OCI-LY7 (cell line): ENCODE measurements at regions not wholly inside any gene's neighbourhood (a gene's known extent, or its start where the extent isn't known, plus 50 kb on each side); places are given as distances from the start of the nearest gene placed in this dataset.

Source experiments
- BruUV-seq: library from RNA; stranded (reverse); fragments of 400-500 nt; replicated peaks from 2 replicates; lab custom pipeline; 2021; lab: Mats Ljungman, UMichigan
- CTCF ChIA-PET: fragments of 300-600 bp; sonication (Branson Sonifier 250); formaldehyde crosslinking; loops from one replicate; lab custom pipeline; 2022; ENCODE audit warnings: antibody characterized with exemption; ENCODE audit not compliant: unreplicated experiment; lab: Charles Lee
- POLR2A ChIA-PET: fragments of 300-600 bp; sonication (Branson Sonifier 250); formaldehyde crosslinking; loops from one replicate; lab custom pipeline; 2022; ENCODE audit warnings: antibody characterized with exemption; lab: Charles Lee
- DNase-seq: peaks from one replicate; pipeline ENCODE4 v3.0.0-alpha.2; 2015; ENCODE audit warnings: low spot score
- H2AFZ ChIP-seq: fragments of 200-600 bp; sonication (generic), shearing (Covaris generic); 2 replicates; pipeline ENCODE4 v1.6.1; 2014; ENCODE audit warnings: mild to moderate bottlenecking, antibody characterized with exemption, low read length, moderate library complexity
- H3K27ac ChIP-seq: fragments of 200-600 bp; sonication (generic); 2 replicates; pipeline ENCODE4 v1.5.1; 2014; ENCODE audit warnings: mixed run types, low read depth, mild to moderate bottlenecking, moderate library complexity, low read length, inconsistent platforms; ENCODE audit not compliant: poor library complexity, severe bottlenecking
- H3K36me3 ChIP-seq: fragments of 200-600 bp; sonication (generic); 2 replicates; pipeline ENCODE4 v1.6.1; 2014; ENCODE audit warnings: mild to moderate bottlenecking, antibody characterized with exemption, low read length, moderate library complexity, mixed read lengths; ENCODE audit not compliant: insufficient read depth
- H3K4me1 ChIP-seq: fragments of 200-600 bp; sonication (generic); 2 replicates; pipeline ENCODE4 v1.5.1; 2014; ENCODE audit warnings: mild to moderate bottlenecking, low read length; ENCODE audit not compliant: insufficient read depth, poor library complexity, severe bottlenecking
- H3K4me2 ChIP-seq: fragments of 200-600 bp; sonication (generic); 2 replicates; pipeline ENCODE4 v1.6.1; 2014; ENCODE audit warnings: mild to moderate bottlenecking, low read length
- H3K4me3 ChIP-seq: fragments of 200-600 bp; sonication (generic); 2 replicates; pipeline ENCODE4 v1.5.1; 2014; ENCODE audit warnings: mild to moderate bottlenecking, low read depth, low read length; ENCODE audit not compliant: poor library complexity, severe bottlenecking
- H3K79me2 ChIP-seq: fragments of 200-600 bp; sonication (generic); 2 replicates; pipeline ENCODE4 v1.6.1; 2016; ENCODE audit warnings: low read depth, mild to moderate bottlenecking, low read length, moderate library complexity, mixed read lengths; ENCODE audit not compliant: insufficient read depth
- H3K9me2 ChIP-seq: fragments of 200-600 bp; sonication (generic); 2 replicates; pipeline ENCODE4 v1.6.1; 2016; ENCODE audit warnings: mild to moderate bottlenecking, low read length, mixed read lengths; ENCODE audit not compliant: insufficient read depth
- H3K9me3 ChIP-seq: fragments of 200-600 bp; sonication (generic); 2 replicates; pipeline ENCODE4 v1.6.1; 2014; ENCODE audit warnings: mild to moderate bottlenecking, mixed run types, low read length, mixed read lengths
- H4K20me1 ChIP-seq: fragments of 200-600 bp; sonication (generic); 2 replicates; pipeline ENCODE4 v1.6.1; 2014; ENCODE audit warnings: mild to moderate bottlenecking, antibody characterized with exemption, low read length, moderate library complexity, mixed read lengths; ENCODE audit not compliant: insufficient read depth
- CTCF ChIP-seq: fragments of 200-600 bp; sonication (generic); conservative IDR thresholded peaks from 2 replicates; pipeline ENCODE4 v1.5.1; 2014; ENCODE audit warnings: mild to moderate bottlenecking, antibody characterized with exemption, low read length, moderate library complexity, mixed read lengths
- EZH2phosphoT487 ChIP-seq: fragments of 200-600 bp; sonication (generic); IDR thresholded peaks from 2 replicates; pipeline ENCODE4 v1.6.1; 2018; ENCODE audit warnings: low read depth, borderline replicate concordance, mild to moderate bottlenecking, mixed run types, antibody characterized with exemption, low read length, moderate library complexity, mixed read lengths
- intact Hi-C: fragments of 100-400 bp; cut with micrococcal nuclease; formaldehyde crosslinking; loops from one replicate; pipeline ENCODE4 v1.10.0; 2022; ENCODE audit not compliant: unreplicated experiment

- CTCF ChIA-PET, result no interaction called here
- Histone ChIP-seq H3K4me2 (no peak overlapping the region), H3K4me3 (no peak overlapping the region), H3K27ac (no peak overlapping the region), H4K20me1 (no peaks in the 10 kb centered on the region), H2AFZ (no peak overlapping the region), H3K4me1 (peaks cover 5% of the 10 kb centered on the region), H3K9me2 (no peaks in the 10 kb centered on the region), H3K79me2 (no peaks in the 10 kb centered on the region), H3K9me3 (0 out of 2 replicates have a peak, but pooled peaks cover 4% of the 10 kb centered on the region), H3K36me3 (no peaks in the 10 kb centered on the region)
- TF ChIP-seq CTCF (no peak), EZH2phosphoT487 (no peak)
- POLR2A ChIA-PET, result interaction anchor here (0.5 kb wide), 1 partner anchor 87 kb away, joined by 3 read pairs; no protein-coding TSS in a partner anchor
- DNase-seq, result no peak
- no TSS peak for BruUV-seq
- intact Hi-C loops, result no loop called here
These were observed 56.4 kb downstream of the CD24 start for GRCh38 chr6:106918115-106918514.

GRCh38 chr6:106916891-106917290 is 57.6 kb downstream of the CD24 start:
- no peak overlapping the region for H2AFZ ChIP-seq

More at GRCh38 chr6:106916891-106917290, 57.6 kb downstream of the CD24 start:
- ChIA-PET CTCF (no interaction called here), POLR2A (no interaction called here)
- DNase-seq, result no peak
- H3K4me1 ChIP-seq, result peaks cover 5% of the 10 kb centered on the region
- H3K4me3 ChIP-seq, result no peak overlapping the region
- H3K4me2 ChIP-seq, result no peak overlapping the region
- H3K9me2 ChIP-seq, result no peaks in the 10 kb centered on the region
- BruUV-seq, result no TSS peak
- no peak overlapping the region for H3K27ac ChIP-seq
- H3K36me3 ChIP-seq, result no peaks in the 10 kb centered on the region
- no peaks in the 10 kb centered on the region for H3K79me2 ChIP-seq
- H3K9me3 ChIP-seq, result 0 out of 2 replicates have a peak, but pooled peaks cover 4% of the 10 kb centered on the region
- intact Hi-C loops, result no loop called here
- TF ChIP-seq CTCF (no peak), EZH2phosphoT487 (no peak)
- no peaks in the 10 kb centered on the region for H4K20me1 ChIP-seq
